ENCODE measurements at regions not wholly inside any gene's neighbourhood (a gene's known extent, or its start where the extent isn't known, plus 50 kb on each side); places are given as distances from the start of the nearest gene placed in this dataset.

DNA sequence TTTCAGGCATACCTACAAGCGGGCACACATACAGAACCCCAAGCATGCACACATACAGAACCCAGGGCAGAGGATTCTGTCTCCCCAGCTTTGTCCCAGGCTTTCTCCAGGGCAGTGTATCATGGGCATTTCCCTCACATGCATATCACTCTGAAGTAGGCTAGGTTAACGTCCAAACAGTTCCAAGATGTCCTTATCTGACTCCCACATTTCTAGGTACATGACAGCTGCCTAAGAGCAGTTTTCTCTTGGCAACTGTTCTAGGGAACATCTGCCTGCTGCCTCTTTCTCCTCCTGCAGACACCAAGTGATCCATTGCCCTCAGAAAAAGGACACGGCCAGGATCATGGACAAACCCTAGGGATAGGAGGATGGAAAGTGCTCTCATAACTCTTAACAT lies 84.9 kb upstream of the NR3C1 start:
- DNase-seq: no peak

- DNase-seq: no peak
These were observed 81.1 kb upstream of the NR3C1 start for GRCh38 chr5:143484601-143485000.

DNA sequence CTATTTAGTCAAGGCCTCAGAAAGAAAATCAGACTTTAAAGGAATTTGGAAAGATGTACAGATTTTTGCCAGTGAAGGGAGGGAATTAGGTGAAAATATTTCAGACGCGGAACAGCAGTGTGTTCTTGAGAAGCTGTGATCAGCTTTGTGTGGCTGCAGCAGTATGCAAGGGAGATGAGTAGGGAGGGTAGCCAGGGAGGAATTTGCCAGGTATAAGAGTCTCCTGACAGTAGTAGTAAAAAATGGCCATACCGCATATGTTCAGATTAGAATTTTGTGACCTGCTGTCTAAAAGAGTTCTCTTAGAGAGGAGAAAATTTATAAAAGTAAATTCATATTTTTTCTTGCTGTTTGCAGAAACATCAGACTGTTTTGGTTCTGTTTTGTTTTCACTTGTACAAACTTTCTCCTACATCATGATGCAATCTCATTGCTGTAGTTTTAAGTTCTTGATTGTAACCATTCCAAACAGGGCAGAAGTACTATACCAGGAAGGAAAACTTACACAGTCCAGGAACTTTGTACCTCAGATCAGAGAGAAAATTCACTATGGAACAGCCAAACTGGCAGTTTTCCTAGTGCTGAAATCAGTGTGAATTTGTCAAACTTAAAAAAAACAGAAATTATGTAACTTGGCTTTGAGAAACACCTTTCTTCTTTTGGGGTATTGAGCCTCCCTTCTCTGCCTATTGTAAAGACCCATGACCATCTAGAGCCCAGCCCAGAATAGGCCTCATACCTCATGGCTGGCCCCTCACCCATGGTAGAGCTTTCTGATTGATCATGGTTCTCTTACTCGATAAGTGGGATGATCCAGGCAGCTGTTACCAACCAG lies 78.4 kb upstream of the NR3C1 start:
- no peak for DNase-seq

- no peak for DNase-seq
These were observed 76.5 kb upstream of the NR3C1 start for GRCh38 chr5:143480001-143480400.

DNA sequence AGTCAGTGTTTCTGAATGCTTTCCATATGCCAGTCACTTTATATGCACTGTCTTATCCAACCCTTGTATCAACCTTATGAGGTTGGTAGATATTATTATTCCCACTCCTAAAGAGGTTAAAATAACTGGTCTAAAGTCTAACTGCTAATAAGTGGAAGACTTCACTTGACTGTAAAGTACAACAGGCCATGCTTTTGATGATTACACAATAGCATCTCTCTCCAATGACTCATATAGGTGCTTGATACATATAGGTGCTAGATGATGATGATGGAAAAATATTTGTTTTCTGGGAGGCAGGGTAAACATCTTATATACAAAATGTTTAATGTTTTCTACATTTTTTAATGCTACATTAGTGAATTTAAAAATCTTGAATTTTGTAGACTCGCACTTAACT lies 75.9 kb upstream of the NR3C1 start:
- no peak for DNase-seq

GRCh38 chr5:143476601-143477211 lies 73.2 kb upstream of the NR3C1 start:
- DNase-seq: no peak

- no peak for DNase-seq
These were observed 71.1 kb upstream of the NR3C1 start for GRCh38 chr5:143474616-143475015.

- no peak for DNase-seq
These were observed 70.0 kb upstream of the NR3C1 start for GRCh38 chr5:143473481-143473880.

DNA sequence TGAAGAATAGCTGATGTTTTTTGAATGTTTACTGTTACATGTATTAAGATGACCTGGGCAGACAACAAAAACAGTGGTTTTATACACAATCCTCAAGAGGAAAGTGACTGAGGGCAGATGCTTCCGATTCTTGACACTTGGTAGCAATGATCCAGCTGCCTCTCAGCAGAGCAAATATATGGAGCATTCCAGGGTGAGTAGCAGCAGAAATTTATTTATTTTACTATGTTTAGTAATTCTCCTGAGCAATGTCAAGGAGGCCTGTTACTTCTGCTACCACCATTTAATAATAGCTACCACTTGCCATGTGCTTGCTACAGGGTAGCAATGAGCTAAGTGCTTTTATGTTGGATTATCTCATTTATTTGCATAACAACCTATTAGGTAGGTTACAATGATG lies 69.1 kb upstream of the NR3C1 start:
- DNase-seq: no peak

DNA sequence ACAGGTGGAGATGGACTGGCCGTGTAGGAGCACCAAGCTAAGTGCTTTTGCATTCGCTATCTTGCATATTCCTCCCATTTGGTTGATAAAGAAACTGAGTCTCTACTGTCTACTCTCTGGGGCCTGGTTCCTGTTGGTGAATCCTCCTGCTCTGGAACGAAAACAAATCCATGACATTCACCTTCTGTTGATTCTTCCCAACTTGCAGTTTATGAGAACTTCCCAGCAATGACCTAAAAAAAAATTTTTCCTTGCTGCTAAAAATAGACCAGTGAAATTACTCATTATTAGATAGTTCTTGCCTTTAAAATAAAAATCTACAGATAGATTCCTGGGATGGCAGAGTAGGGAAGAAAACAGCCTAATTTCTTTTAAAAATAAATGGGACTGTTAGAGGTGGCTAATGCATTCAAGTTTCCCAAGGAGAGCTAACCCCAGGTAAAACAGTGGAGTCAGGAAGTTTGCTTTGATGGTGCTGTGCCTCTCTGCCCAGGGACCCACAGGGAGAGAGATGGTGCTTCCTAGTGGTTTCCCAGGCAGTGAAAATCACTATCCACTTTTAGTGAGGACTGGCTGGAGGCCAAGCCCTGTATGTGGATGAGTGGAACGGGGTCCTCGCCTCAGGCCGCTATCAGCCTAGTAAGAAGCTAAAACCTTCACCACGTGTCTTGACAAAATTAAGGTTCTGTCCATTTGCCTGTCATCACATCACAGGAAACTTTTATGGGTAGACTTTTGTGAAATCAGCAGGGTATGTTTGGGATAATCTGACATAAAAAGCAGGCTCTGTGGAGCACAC lies 68.4 kb upstream of the NR3C1 start:
- no peak for DNase-seq

DNA sequence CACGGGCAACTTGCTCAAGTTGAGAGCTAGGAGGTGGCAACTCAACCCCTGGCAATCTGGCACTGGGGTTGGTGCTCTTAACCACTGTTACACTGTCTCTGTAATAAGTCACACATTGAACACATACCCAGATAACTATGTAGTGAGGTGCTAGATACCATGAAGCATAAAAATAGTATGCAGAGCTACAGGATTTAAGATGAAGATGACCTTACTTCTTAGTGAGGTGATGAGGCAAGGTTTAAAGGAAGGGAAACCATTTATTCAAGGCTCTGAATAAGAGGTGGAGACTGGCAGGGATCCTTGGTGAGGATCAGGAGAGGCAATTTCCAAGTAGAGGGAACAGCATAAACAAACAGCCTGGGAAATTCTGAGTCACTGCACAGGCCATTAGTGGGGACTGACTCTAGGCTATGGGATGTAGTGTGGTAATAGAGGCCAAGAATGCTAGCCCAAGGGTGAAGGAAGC lies 67.6 kb upstream of the NR3C1 start:
- DNase-seq: no peak

- no peak for DNase-seq
These were observed 66.6 kb upstream of the NR3C1 start for GRCh38 chr5:143470120-143470519.

DNA sequence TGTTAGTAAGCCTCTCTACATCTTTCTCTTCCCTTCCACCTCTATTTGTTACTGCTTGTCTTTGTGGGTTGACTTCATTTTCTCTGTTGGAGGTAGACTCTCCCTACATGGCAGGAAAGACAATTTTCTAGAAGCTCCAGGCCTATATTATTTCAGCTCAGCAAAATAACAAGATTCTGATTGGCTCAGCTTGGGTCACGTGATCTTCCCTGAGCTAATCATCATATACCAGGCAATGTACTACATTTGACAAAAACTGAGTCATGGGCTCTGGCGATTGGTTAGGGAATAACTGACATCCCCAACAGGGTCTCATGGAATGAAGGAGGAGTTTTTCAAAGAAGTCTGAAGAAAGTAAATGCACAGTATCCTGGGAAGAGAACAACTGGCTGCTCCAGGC lies 65.6 kb upstream of the NR3C1 start:
- DNase-seq: no peak

- no peak for DNase-seq
These were observed 63.1 kb upstream of the NR3C1 start for GRCh38 chr5:143466632-143467031.

DNA sequence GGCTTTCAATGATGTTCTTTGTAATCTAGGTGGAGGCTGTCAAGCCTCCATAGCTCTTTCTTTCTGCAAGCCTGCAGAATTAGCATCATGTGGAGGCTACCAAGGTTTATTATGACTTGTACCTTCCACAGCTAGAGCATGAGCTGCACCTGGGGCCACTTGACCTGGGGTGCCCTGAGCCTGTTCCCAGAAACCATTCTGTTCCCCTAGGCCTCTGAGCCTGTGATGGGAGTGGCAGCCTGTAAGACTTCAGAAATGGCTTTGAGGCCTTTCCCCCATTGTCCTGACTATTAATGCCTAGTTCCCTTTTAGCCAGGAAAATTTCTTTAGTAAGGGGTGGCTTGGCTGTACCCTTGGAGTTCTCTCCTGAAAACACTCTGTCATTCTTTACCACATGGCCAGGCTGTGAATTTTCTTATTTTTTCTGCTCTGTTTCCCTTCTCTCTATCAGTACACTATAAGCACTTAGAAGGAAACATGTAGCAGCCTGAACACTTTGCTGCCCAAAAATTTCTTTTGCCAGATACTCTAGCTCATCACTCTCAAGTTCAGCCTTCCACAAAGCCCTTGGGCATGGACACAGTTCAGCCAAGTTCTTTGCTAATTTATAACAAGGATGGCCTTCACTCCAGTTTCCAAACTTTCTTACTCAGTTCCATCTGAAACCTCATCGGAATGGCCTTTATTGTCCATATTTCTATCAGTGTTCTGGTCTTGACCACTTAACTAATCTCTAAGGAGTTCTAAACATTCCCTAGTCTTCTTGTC lies 61.4 kb upstream of the NR3C1 start:
- no peak for DNase-seq

DNA sequence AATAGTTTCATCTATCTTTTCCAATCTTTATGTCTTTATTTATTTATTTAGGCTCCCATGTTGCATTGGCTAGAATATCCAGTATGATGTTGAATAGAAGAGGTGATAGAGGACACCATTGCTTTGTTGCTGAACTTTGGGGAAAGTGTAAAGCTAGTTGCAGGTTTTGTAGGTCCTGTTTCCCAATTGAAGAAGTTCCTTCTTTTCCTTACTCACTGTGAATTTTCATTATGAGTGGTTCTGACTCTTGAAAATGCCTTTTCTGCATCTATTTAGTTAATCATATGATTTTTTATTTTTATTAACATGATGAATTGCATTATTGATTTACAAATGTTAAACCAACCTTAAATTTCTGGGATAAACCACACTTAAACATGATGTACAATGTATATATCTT lies 58.9 kb upstream of the NR3C1 start:
- DNase-seq: no peak

DNA sequence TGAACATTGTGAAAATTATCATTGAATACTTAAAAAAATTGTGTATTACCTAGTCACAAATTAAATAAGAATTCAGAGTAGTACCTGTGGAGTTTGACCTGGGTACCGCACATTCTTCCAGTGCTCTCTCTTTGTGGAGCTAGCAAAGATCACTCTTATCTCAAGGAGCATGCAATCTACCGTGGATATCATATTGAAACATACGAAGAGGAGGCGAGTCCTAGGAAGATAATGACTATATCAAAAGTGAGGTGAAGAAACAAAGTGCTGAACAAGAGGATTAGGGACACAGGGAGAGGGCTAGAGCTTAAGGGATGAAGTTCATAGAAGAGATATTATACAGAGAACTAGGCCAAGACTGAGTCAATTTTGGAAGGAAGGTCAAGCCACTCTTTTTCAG lies 55.9 kb upstream of the NR3C1 start:
- DNase-seq: no peak

DNA sequence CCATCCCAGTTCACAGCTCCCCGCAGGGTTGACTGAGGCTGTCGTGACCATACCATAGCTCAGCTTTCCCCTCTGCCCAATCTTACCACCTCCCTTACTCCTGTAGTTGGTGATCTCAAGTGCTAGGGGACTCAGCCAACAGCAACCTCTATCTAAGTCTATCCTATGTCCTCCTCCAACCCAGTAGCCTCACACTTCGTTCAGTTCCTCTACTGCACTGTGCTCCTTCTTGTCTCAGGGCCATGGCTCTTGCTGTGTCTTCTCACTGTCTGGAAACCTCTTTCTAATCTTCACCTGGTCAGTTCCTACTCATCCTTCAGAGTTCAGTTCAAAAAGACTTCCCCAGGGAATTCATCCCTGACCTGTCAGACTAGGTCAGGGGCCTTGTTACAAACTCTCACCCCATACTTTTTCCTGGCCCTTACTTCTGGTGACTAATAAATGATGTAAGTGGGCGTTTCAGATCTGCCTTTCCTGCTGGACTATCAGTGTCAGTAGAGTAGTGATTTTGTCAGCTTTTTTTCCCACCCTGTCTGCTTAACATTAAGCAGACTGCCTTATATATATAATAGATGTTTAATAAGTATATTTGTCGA lies 53.6 kb upstream of the NR3C1 start:
- DNase-seq: no peak

DNA sequence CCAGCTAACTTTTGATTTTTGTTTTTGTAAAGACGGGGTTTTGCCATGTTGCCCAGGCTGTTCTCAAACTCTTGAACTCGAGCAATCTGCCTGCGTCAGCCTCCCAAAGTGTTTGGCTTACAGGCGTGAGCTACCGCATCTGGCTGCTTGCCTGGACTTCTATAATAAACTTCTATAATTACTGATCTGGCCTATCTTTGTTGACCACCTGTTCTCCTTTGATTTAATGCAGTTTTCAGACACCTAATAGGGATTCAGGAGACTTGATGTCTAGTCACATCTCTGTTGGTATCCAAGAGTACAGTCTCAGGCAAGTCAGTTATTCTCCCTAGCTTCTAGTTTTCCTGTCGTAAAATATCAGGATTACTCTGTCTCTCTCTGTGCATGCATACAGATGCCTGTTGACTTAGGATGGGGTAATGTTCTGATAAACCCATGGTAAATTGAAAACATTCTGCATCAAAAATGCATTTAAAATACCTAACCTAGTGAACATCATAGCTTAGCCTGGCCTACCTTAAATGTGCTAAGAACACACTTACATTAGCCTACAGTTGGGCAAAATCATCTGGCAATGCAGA lies 51.5 kb upstream of the NR3C1 start:
- peak; percentile 34 for DNase-seq

GRCh38 chr5:143453720-143454119 lies 50.2 kb upstream of the NR3C1 start:
- no peak for DNase-seq
